Liver (tissue), 8 donors: ENCODE measurements at regions not wholly inside any gene's neighbourhood (a gene's known extent, or its start where the extent isn't known, plus 50 kb on each side); places are given as distances from the start of the nearest gene placed in this dataset.
"Not testable (repeated sequence)": the region's sequence is repeated elsewhere in the genome, so short reads cannot be mapped to it uniquely, and the experiment has no call there.

Experiments
- DNase-seq: peaks from one replicate; pipeline ENCODE4 v3.0.0-alpha.2; 2017; ENCODE audit warnings: low spot score
- H3K27ac ChIP-seq, 2 donors: one replicate each; pipeline ENCODE4 v1.7.0; 2013; ENCODE audit warnings: inconsistent platforms in 2 of 2, low read length in 2 of 2, control low read depth in 1 of 2, low read depth in 1 of 2, mild to moderate bottlenecking in 1 of 2
- H3K27me3 ChIP-seq, 4 donors: one replicate each; pipeline versions ENCODE4 v1.6.1 to v1.7.0; 2013; ENCODE audit warnings: low read length in 3 of 4, inconsistent platforms in 1 of 4, mild to moderate bottlenecking in 1 of 4, moderate library complexity in 1 of 4; ENCODE audit not compliant: control insufficient read depth in 4 of 4, insufficient read depth in 4 of 4
- H3K36me3 ChIP-seq, 4 donors: one replicate each; pipeline versions ENCODE4 v1.6.1 to v1.7.0; 2013; ENCODE audit warnings: low read length in 3 of 4, mild to moderate bottlenecking in 3 of 4, low read depth in 1 of 4, moderate library complexity in 1 of 4; ENCODE audit not compliant: control insufficient read depth in 4 of 4, insufficient read depth in 3 of 4
- H3K4me1 ChIP-seq, 4 donors: one replicate each; pipeline versions ENCODE4 v1.6.1 to v1.7.0; 2013; ENCODE audit warnings: low read length in 3 of 4, mild to moderate bottlenecking in 3 of 4, moderate library complexity in 1 of 4; ENCODE audit not compliant: control insufficient read depth in 4 of 4, insufficient read depth in 4 of 4
- H3K4me3 ChIP-seq, 3 donors: one replicate each; pipeline versions ENCODE4 v1.6.1 to v1.7.0; 2013; ENCODE audit warnings: low read length in 3 of 3, control low read depth in 1 of 3, low read depth in 1 of 3, mild to moderate bottlenecking in 1 of 3
- H3K9ac ChIP-seq, 2 donors: one replicate each; pipeline ENCODE4 v1.7.0; 2013; ENCODE audit warnings: low read length in 2 of 2, mild to moderate bottlenecking in 2 of 2, moderate library complexity in 2 of 2, control low read depth in 1 of 2, low read depth in 1 of 2
- H3K9me3 ChIP-seq, 4 donors: one replicate each; pipeline versions ENCODE4 v1.6.1 to v1.7.0; 2013; ENCODE audit warnings: low read length in 3 of 4; ENCODE audit not compliant: control insufficient read depth in 4 of 4
- EGR1 ChIP-seq, 2 donors: IDR thresholded peaks; 2 replicates each; pipeline ENCODE4 v1.6.1; 2016 to 2018; ENCODE audit warnings: antibody characterized with exemption in 2 of 2, low read depth in 2 of 2
- FOXA1 ChIP-seq: IDR thresholded peaks from 2 replicates; pipeline ENCODE4 v1.6.1; 2016; ENCODE audit warnings: antibody characterized with exemption
- GABPA ChIP-seq, 2 donors: IDR thresholded peaks in 1 of 2; conservative IDR thresholded peaks in 1 of 2; 2 replicates each; pipeline ENCODE4 v1.6.1; 2016; ENCODE audit warnings: antibody characterized with exemption in 2 of 2, mild to moderate bottlenecking in 1 of 2, moderate library complexity in 1 of 2
- HNF4A ChIP-seq, 2 donors: conservative IDR thresholded peaks; 2 replicates each; pipeline ENCODE4 v1.6.1; 2016; ENCODE audit warnings: antibody characterized with exemption in 2 of 2, mild to moderate bottlenecking in 2 of 2
- HNF4G ChIP-seq: IDR thresholded peaks from 2 replicates; pipeline ENCODE4 v1.6.1; 2016; ENCODE audit warnings: antibody characterized with exemption
- JUND ChIP-seq, 2 donors: IDR thresholded peaks; 2 replicates each; pipeline ENCODE4 v1.6.1; 2016; ENCODE audit warnings: antibody characterized with exemption in 2 of 2
- MAX ChIP-seq: IDR thresholded peaks from 2 replicates; pipeline ENCODE4 v1.6.1; 2016; ENCODE audit warnings: antibody characterized with exemption
- NR2F2 ChIP-seq: IDR thresholded peaks from 2 replicates; pipeline ENCODE4 v1.6.1; 2016; ENCODE audit warnings: antibody characterized with exemption
- RAD21 ChIP-seq, 2 donors: IDR thresholded peaks; 2 replicates each; pipeline ENCODE4 v1.6.1; 2016; ENCODE audit warnings: antibody characterized with exemption in 2 of 2, mild to moderate bottlenecking in 2 of 2
- REST ChIP-seq: IDR thresholded peaks from 2 replicates; pipeline ENCODE4 v1.6.1; 2016; ENCODE audit warnings: antibody characterized with exemption, mild to moderate bottlenecking
- TAF1 ChIP-seq: conservative IDR thresholded peaks from 2 replicates; pipeline ENCODE4 v1.6.1; 2016; ENCODE audit warnings: antibody characterized with exemption, mild to moderate bottlenecking
- WGBS: extraction: QIAGEN DNeasy Blood & Tissue Kit; methylation state at CpG from one replicate; pipeline ENCODE4 v1.1.7; 2013; 5-methylcytosine and 5-hydroxymethylcytosine counted together
- TF ChIP-seq, protein P1 (sequence below): IDR thresholded peaks from 2 replicates; pipeline ENCODE4 v1.6.1; 2016; ENCODE audit warnings: antibody characterized with exemption
- TF ChIP-seq, protein P2 (sequence below): IDR thresholded peaks from 2 replicates; pipeline ENCODE4 v1.6.1; 2016; ENCODE audit warnings: antibody characterized with exemption
- TF ChIP-seq, protein P3 (sequence below): fragments of 150-350 bp; IDR thresholded peaks from 2 replicates; pipeline ENCODE4 v1.5.1; 2017; ENCODE audit warnings: improper control_type of control experiment, low read depth, low read length; ENCODE audit not compliant: missing input control
- donor health status: healthy.
- donor health status: healthy.
- donor health status: healthy.
- donor health status: healthy.
- donor health status: healthy.

DNA sequence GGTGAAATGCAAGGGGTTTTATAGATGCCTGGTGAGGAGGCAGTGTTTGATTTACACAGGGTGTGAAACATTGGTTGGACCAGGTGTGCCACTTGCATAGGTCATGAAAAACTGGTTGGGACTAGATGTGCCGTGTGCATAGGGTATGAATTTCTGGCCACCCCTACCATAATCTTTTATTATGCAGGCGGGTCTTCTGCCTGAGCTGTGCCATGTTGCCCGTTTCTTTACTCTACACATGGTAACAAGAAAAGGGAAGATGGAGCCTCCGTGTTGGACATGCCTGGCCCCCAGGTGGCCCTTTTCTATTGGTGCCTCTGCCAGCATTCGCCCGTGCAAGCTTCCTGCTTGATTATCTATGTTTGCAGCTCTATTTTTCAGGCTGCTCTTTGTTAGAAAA lies 805.4 kb downstream of the TRIB2 start (continued):
- TF ChIP-seq REST (no peak), FOXA1 (no peak), MAX (no peak), HNF4A (conservative IDR thresholded peaks at IDR 0.05) (no peak), RAD21 (IDR thresholded peaks at IDR 0.05) (no peak), HNF4G (no peak), EGR1 (IDR thresholded peaks at IDR 0.05; ENCODE audit: low read depth in 2 of 2) (no peak)
- TF ChIP-seq, protein P1, sequence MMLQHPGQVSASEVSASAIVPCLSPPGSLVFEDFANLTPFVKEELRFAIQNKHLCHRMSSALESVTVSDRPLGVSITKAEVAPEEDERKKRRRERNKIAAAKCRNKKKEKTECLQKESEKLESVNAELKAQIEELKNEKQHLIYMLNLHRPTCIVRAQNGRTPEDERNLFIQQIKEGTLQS, result no peak

DNA sequence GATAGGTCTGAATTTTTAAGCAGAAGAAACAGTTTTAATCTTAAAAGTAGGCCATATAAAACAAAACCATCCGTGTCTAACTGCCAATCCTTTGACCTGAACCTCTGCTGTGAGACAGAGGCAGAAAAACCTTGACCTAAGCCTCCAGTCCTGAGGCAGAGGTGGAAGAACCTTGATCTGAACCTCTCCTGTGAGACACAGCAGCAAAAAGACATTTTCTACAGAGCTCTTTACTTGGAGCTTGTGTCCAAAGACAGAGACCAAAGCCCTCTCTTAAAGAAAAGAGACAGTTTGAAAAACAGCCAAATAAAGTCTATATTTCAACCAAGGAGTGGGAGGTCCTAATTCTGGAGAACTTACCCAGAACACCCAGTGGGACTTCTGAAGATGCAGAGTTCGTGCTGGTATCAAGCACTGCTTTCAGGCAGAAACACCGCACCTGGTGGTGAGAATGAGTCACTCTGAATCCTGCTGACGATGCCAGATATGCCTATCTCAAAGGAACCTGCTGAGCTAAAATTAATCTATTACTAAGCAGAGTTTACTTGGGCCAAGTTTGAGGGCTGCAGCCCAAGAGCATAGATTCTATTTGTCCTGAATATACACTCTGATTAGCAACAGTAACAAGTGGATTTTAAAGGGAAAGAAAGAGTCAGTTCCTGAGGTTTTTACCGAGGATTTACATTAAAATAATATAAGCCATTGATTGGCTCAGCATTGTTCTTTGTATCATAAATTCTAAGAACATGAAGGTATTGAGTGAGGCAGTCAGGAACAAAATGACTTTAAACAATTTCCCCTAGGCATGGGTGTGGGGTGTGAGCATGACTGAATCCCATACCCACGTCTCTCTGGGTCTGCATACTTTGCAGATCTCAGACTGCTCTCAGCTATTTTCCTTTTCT lies 806.4 kb downstream of the TRIB2 start:
- H3K4me3 ChIP-seq, result no peak overlapping the region
- TF ChIP-seq HNF4A (conservative IDR thresholded peaks at IDR 0.05) (no peak), JUND (IDR thresholded peaks at IDR 0.05) (no peak), GABPA (IDR thresholded peaks at IDR 0.05 in 1 of 2, conservative IDR thresholded peaks at IDR 0.05 in 1 of 2) (no peak), TAF1 (no peak)
- TF ChIP-seq, protein P2, sequence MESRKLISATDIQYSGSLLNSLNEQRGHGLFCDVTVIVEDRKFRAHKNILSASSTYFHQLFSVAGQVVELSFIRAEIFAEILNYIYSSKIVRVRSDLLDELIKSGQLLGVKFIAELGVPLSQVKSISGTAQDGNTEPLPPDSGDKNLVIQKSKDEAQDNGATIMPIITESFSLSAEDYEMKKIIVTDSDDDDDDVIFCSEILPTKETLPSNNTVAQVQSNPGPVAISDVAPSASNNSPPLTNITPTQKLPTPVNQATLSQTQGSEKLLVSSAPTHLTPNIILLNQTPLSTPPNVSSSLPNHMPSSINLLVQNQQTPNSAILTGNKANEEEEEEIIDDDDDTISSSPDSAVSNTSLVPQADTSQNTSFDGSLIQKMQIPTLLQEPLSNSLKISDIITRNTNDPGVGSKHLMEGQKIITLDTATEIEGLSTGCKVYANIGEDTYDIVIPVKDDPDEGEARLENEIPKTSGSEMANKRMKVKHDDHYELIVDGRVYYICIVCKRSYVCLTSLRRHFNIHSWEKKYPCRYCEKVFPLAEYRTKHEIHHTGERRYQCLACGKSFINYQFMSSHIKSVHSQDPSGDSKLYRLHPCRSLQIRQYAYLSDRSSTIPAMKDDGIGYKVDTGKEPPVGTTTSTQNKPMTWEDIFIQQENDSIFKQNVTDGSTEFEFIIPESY, result no peak
- H3K36me3 ChIP-seq, result no peaks in the 10 kb centered on the region
- H3K27ac ChIP-seq, result no peak overlapping the region
- no peak for DNase-seq
- no peaks in the 10 kb centered on the region for H3K4me1 ChIP-seq
- H3K9ac ChIP-seq, result no peak overlapping the region
- 33% methylated on average over 6 of the region's 6 CpGs for WGBS
- H3K27me3 ChIP-seq, result no peaks in the 10 kb centered on the region
- H3K9me3 ChIP-seq, result no peaks in the 10 kb centered on the region

DNA sequence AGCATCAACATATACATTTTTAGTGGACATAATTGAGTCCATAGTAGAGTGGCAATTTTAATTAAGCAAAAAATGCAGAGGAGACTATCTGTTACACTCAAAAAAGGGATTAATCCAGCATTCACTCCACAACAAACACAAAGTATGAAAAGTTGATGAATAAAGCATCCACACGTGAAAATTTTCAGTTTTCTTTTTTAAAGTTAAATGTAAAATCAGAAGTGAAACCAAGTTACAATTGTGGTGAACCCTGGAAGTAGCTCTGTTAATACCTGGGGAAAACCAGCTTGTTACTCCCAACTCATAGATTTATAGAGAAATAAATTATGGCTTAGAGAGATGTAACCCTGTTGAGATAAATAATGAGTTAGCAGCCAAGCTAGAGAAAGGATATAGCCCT lies 807.8 kb downstream of the TRIB2 start:
- WGBS, result 54% methylated on average over 1 of the region's 1 CpG
- Histone ChIP-seq H3K9ac (no peak overlapping the region), H3K4me3 (no peak overlapping the region), H3K27ac (no peak overlapping the region), H3K36me3 (no peaks in the 10 kb centered on the region), H3K9me3 (no peaks in the 10 kb centered on the region), H3K27me3 (no peaks in the 10 kb centered on the region), H3K4me1 (no peaks in the 10 kb centered on the region)
- TF ChIP-seq NR2F2 (no peak), GABPA (IDR thresholded peaks at IDR 0.05 in 1 of 2, conservative IDR thresholded peaks at IDR 0.05 in 1 of 2) (no peak), HNF4A (conservative IDR thresholded peaks at IDR 0.05) (no peak), FOXA1 (no peak), TAF1 (no peak)
- TF ChIP-seq, protein P3, sequence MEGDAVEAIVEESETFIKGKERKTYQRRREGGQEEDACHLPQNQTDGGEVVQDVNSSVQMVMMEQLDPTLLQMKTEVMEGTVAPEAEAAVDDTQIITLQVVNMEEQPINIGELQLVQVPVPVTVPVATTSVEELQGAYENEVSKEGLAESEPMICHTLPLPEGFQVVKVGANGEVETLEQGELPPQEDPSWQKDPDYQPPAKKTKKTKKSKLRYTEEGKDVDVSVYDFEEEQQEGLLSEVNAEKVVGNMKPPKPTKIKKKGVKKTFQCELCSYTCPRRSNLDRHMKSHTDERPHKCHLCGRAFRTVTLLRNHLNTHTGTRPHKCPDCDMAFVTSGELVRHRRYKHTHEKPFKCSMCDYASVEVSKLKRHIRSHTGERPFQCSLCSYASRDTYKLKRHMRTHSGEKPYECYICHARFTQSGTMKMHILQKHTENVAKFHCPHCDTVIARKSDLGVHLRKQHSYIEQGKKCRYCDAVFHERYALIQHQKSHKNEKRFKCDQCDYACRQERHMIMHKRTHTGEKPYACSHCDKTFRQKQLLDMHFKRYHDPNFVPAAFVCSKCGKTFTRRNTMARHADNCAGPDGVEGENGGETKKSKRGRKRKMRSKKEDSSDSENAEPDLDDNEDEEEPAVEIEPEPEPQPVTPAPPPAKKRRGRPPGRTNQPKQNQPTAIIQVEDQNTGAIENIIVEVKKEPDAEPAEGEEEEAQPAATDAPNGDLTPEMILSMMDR, result no peak
- DNase-seq, result no peak

DNA sequence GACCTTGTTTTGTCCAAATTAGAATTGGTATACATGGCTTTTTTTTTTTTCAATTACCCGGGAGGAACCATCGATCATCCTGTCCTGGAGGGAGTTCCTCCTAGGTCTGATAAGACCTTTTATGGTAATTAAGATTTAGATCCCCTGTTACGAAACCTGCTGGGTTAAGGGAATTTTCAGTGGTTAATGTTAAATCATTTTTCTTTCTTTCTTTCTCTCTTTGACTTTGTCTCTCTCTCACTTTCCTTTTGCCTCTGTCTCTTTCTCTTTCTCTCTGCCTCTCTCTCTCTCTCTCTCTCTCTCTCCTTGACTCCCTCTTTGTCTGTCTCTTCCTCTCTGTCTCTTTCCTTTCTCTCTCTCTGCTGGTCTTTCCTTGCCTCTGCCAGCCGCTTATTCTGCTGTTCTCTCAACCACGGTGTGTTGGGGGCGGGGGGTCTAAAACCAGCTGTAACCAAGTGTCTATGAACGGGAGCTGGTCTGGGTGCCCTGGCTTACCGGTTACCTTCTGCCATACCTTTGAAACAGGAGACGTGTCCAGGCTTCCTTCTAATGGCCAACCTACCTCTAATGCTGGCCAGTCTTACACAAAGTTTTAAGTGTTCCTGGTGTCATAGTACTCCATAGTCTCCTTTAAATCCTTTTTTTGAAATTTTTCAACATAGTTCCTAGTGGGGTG lies 815.1 kb downstream of the TRIB2 start:
- not testable (repeated sequence) for H3K27me3 ChIP-seq, H3K9ac ChIP-seq, H3K27ac ChIP-seq, H3K4me1 ChIP-seq, DNase-seq, H3K4me3 ChIP-seq, H3K36me3 ChIP-seq, H3K9me3 ChIP-seq
- WGBS, result 78% methylated on average over 9 of the region's 9 CpGs
